SKM-1 treated with dmso at 0.1 percent for 144 hours (cell line): ENCODE measurements at regions not wholly inside any gene's neighbourhood (a gene's known extent, or its start where the extent isn't known, plus 50 kb on each side); places are given as distances from the start of the nearest gene placed in this dataset.

Experiments
- DNase-seq: peaks from one replicate; lab custom pipeline; 2025; ENCODE audit not compliant: unreplicated experiment; lab: John Stamatoyannopoulos, UW

- no peak for DNase-seq
These were observed 73.3 kb upstream of the SOX1 start for GRCh38 chr13:111993691-111994090.

- no peak for DNase-seq
These were observed 72.4 kb upstream of the SOX1 start for GRCh38 chr13:111994578-111994977.

DNA sequence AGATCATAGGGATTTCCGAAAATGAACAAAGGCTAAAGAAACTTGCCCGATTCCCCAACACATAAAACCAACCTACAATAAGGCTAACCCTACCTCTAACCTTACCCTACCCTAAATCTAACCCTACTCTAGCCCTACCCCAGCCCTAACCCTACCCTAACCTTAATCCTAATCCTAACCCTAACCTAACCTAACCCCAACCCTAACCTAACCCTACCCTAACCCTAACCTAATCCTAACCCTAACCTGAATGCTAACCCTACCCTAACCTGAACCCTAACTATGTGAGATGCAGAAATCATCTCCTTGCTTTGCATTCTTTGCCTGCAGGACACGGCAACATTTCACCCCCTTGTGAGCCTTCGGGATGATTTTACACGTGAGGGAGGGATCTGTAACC is 67.6 kb upstream of the SOX1 start:
- DNase-seq = no peak

DNA sequence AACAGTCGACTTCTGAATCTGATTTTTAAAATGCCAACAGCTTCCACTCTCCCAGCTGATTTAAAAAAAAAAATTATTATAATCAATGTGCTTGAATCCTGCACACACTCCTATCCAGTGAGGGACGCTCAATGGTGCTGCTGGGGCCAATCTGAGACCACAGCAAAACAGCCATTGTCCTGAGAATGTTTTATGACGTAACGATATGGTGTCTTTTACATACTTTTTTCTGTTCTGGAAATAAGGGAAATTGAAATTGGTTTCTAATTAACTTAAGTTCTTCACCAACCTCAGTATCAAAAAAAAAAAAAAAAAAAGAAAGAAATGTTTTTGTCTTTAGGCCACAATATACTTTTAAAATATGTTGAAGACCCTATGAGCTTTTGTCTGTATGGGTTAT is 66.1 kb upstream of the SOX1 start:
- no peak for DNase-seq

DNA sequence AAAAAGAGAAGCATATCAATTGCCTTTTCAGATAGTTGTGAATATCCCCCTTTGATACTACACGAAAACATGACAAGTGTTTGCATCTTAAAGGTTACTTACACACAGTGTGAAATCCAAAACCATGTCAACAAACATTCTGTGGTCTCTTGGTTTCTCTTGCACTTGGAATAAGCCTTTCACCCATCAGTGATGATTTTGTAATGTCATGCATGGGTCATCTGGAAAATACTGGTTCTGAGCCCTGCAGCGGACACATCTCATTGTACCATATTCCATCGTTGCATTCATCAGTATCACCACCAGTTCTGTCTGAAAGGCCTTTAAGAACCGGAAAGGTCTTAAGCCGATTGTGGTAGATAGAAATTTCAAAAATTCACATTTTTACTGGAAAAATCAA is 65.4 kb upstream of the SOX1 start:
- DNase-seq = no peak

DNA sequence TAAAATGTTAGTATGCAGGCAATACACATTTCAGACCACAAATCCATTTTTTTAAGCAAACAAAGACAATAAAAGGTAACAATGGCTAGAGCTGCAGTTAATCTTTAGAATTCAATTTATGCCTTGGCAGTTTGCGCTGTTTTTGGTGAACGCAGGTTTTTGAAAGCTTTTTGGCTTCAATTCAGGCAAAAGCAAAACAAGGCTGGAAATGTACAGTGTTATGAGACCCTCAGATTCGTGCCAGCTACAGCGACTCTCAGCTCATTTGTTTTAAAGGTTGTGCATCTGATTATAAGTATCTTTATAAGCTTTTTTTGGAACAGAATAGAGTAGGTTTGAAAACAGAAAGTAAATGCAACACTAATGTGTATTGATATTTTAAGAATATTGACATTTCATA is 63.6 kb upstream of the SOX1 start:
- DNase-seq = no peak

DNA sequence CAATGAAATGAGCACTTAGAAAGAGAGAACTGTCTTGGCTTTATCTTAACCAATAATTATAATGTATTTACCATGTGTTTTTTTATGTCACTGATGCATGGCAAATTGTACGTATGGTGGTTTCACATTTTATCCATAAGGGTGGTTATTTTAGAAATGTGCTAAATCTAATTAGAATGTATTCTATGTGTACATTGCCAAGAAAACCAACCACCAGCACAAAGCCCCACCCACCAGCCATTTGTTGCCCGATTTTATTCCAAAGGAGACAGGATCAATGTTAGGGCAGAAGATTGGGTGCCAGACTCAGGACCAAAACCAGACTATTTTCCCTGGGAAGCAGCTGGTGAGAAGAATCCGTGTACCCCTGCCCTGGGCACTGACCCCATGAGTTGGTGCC is 63.0 kb upstream of the SOX1 start:
- DNase-seq = no peak

DNA sequence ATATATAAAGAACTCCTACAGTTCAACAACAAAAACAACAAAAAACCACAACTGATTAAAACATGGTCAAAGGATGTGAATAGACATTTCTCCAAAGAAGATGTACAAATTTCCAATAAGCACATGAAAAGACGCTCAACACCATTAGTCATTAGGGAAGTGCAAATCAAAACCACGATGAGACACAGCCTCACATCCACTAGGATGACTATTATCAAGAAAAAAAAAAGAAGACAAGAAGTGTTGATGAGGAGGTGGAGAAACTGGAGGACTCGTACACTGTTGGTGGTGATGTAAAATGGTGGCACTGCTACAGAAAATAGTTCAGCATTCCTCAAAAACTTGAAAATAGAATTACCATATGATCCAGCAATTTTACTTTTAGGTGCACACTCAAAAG is 61.0 kb upstream of the SOX1 start:
- no peak for DNase-seq

GRCh38 chr13:112007191-112007590 is 59.8 kb upstream of the SOX1 start:
- no peak for DNase-seq

DNA sequence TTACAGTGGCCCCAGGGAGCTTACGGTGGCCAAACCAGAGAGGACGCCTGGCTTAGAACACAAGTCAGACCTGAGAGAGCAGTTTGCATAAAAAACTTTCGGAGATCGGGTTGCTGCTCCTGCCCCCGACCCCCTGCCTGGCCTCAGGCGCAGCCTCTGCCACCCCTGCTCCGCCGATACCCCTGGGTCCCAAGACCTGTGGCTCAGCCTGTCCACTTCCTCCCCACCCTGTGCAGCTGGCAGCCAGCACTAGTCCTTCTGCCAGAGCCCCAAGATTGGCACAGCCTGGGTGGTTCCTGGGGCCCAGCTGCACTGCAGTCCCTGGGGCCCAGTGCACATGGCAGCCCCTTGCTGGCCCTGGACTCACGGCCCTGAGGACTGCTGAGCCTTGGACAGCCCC is 56.2 kb upstream of the SOX1 start:
- no peak for DNase-seq

DNA sequence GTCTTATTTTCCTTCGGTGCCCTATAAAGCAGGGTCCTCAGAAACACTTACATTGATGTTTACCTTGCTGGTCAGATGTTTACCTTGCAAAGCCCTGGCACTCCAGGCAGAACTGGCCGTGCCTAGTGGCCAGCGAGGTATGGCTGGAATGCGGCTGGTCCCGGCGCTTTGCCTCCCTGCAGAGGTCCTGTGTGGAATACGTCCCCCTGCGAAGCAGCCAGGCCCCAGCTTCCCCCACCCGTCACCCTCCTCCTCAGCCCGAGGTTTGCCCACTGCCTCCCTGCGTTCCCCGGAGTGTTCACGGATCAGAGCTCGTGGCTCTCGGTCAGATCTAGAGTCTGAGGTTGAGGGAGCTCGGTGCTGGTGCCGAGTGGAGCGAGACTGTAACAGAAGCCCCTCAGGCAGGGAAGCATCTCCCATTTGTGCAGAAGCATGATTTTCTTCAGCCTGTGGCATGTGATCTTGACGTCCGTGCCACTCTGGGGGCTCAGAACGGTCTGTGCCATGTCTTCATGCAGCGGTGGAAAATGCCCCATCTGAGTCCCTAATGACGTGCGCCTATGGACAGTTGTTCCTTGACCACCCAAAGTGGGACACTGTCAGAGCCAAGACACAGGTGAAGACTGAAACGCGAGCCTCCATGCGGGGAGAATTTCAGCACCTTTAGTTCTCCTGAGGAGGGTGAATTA is 54.8 kb upstream of the SOX1 start:
- DNase-seq = no peak

GRCh38 chr13:112012705-112013085 is 54.3 kb upstream of the SOX1 start:
- DNase-seq = no peak

GRCh38 chr13:112013665-112014064 is 53.3 kb upstream of the SOX1 start:
- no peak for DNase-seq

DNA sequence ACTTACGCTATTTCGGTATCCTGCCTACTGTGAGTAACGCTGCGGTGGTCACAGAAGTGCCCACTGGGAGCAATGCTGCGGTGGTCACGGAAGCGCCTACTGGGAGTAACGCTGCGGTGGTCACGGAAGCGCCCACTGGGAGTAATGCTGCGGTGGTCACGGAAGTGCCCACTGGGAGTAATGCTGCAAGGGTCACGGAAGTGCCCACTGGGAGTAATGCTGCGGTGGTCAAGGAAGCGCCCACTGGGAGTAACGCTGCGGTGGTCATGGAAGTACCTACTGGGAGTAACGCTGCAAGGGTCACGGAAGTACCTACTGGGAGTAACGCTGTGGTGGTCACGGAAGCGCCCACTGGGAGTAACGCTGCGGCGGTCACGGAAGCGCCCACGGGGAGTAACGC is 52.1 kb upstream of the SOX1 start:
- no peak for DNase-seq
